Astrocyte (in vitro differentiated cells and primary cell): ENCODE measurements at regions not wholly inside any gene's neighbourhood (a gene's known extent, or its start where the extent isn't known, plus 50 kb on each side); places are given as distances from the start of the nearest gene placed in this dataset.

Source experiments
- DNase-seq: peaks from one replicate; pipeline ENCODE4 v3.0.0-alpha.2; 2010; ENCODE audit warnings: low read depth
- FAIRE-seq: peaks from 2 replicates; lab custom pipeline; 2011; peaks lifted over from hg19 to GRCh38; lab: Jason Lieb, UNC
- H2AFZ ChIP-seq: 2 replicates; pipeline ENCODE4 v1.6.0; 2012; ENCODE audit warnings: low read depth, low read length, inconsistent platforms
- H3K27ac ChIP-seq: 2 replicates; pipeline ENCODE4 v1.5.1; 2011; ENCODE audit warnings: low read depth, low read length, inconsistent platforms
- H3K27me3 ChIP-seq: 2 replicates; pipeline ENCODE4 v1.6.0; 2011; ENCODE audit warnings: low read length, inconsistent platforms; ENCODE audit not compliant: insufficient read depth
- H3K36me3 ChIP-seq: 2 replicates; pipeline ENCODE4 v1.5.1; 2011; ENCODE audit warnings: low read length, inconsistent platforms; ENCODE audit not compliant: insufficient read depth
- H3K4me1 ChIP-seq: 2 replicates; pipeline ENCODE4 v1.5.1; 2011; ENCODE audit warnings: low read length, inconsistent platforms; ENCODE audit not compliant: insufficient read depth
- H3K4me2 ChIP-seq: 2 replicates; pipeline ENCODE4 v1.6.0; 2012; ENCODE audit warnings: low read length, inconsistent platforms
- H3K4me3 ChIP-seq: 2 replicates; pipeline ENCODE4 v1.5.1; 2011; ENCODE audit warnings: low read depth, mild to moderate bottlenecking, low read length, inconsistent platforms; ENCODE audit not compliant: insufficient read depth
- H3K79me2 ChIP-seq: 2 replicates; pipeline ENCODE4 v1.6.0; 2012; ENCODE audit warnings: mild to moderate bottlenecking, low read length, inconsistent platforms; ENCODE audit not compliant: insufficient read depth
- H3K9ac ChIP-seq: 2 replicates; pipeline ENCODE4 v1.6.0; 2012; ENCODE audit warnings: mild to moderate bottlenecking, low read length, inconsistent platforms
- H3K9me3 ChIP-seq: 2 replicates; pipeline ENCODE4 v1.5.1; 2012; ENCODE audit warnings: low read depth, mild to moderate bottlenecking, low read length, inconsistent platforms; ENCODE audit not compliant: insufficient read depth
- H4K20me1 ChIP-seq: 2 replicates; pipeline ENCODE4 v1.6.0; 2012; ENCODE audit warnings: low read length, inconsistent platforms; ENCODE audit not compliant: insufficient read depth
- H3K27ac Mint-ChIP-seq: one replicate; pipeline ENCODE4 v1.8.0; 2021; ENCODE audit warnings: mild to moderate bottlenecking, mixed read lengths; ENCODE audit not compliant: unreplicated experiment
- H3K27me3 Mint-ChIP-seq: one replicate; pipeline ENCODE4 v1.8.0; 2021; ENCODE audit warnings: low read depth, mixed read lengths; ENCODE audit not compliant: unreplicated experiment
- H3K36me3 Mint-ChIP-seq: one replicate; pipeline ENCODE4 v1.8.0; 2021; ENCODE audit warnings: low read depth, mixed read lengths; ENCODE audit not compliant: unreplicated experiment
- H3K4me1 Mint-ChIP-seq: one replicate; pipeline ENCODE4 v1.8.0; 2021; ENCODE audit warnings: low read depth, mixed read lengths; ENCODE audit not compliant: unreplicated experiment
- H3K4me3 Mint-ChIP-seq: one replicate; pipeline ENCODE4 v1.8.0; 2021; ENCODE audit warnings: mild to moderate bottlenecking, moderate library complexity, mixed read lengths; ENCODE audit not compliant: unreplicated experiment
- H3K9me3 Mint-ChIP-seq: one replicate; pipeline ENCODE4 v1.8.0; 2021; ENCODE audit warnings: mild to moderate bottlenecking, mixed read lengths; ENCODE audit not compliant: unreplicated experiment
- EZH2 ChIP-seq: IDR thresholded peaks from 2 replicates; pipeline ENCODE4 v1.6.1; 2012; ENCODE audit warnings: mild to moderate bottlenecking, low read length, inconsistent platforms; ENCODE audit not compliant: insufficient read depth
- TF ChIP-seq, protein P1 (sequence below): IDR thresholded peaks from 2 replicates; pipeline ENCODE4 v1.5.1; 2011; ENCODE audit warnings: low read depth, mild to moderate bottlenecking, inconsistent platforms, low read length, moderate library complexity; ENCODE audit not compliant: insufficient read depth

GRCh38 chr3:22634433-22634832 lies 568.7 kb upstream of the UBE2E2 start:
- Mint-ChIP-seq H3K9me3 (peaks cover 5% of the 10 kb centered on the region), H3K4me1 (no peaks in the 10 kb centered on the region), H3K27me3 (no peaks in the 10 kb centered on the region), H3K27ac (no peak overlapping the region), H3K4me3 (no peak overlapping the region), H3K36me3 (no peaks in the 10 kb centered on the region)
- TF ChIP-seq EZH2, result no peak
- TF ChIP-seq, protein P1, sequence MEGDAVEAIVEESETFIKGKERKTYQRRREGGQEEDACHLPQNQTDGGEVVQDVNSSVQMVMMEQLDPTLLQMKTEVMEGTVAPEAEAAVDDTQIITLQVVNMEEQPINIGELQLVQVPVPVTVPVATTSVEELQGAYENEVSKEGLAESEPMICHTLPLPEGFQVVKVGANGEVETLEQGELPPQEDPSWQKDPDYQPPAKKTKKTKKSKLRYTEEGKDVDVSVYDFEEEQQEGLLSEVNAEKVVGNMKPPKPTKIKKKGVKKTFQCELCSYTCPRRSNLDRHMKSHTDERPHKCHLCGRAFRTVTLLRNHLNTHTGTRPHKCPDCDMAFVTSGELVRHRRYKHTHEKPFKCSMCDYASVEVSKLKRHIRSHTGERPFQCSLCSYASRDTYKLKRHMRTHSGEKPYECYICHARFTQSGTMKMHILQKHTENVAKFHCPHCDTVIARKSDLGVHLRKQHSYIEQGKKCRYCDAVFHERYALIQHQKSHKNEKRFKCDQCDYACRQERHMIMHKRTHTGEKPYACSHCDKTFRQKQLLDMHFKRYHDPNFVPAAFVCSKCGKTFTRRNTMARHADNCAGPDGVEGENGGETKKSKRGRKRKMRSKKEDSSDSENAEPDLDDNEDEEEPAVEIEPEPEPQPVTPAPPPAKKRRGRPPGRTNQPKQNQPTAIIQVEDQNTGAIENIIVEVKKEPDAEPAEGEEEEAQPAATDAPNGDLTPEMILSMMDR, result no peak
- Histone ChIP-seq H3K27me3 (no peaks in the 10 kb centered on the region), H3K79me2 (no peaks in the 10 kb centered on the region), H3K9me3 (no peaks in the 10 kb centered on the region), H3K4me2 (no peak overlapping the region), H4K20me1 (no peaks in the 10 kb centered on the region), H3K4me3 (no peak overlapping the region), H3K27ac (no peak overlapping the region), H3K4me1 (no peaks in the 10 kb centered on the region), H3K36me3 (no peaks in the 10 kb centered on the region), H3K9ac (no peak overlapping the region), H2AFZ (no peak overlapping the region)
- DNase-seq, result no peak
- FAIRE-seq, result no peak

DNA sequence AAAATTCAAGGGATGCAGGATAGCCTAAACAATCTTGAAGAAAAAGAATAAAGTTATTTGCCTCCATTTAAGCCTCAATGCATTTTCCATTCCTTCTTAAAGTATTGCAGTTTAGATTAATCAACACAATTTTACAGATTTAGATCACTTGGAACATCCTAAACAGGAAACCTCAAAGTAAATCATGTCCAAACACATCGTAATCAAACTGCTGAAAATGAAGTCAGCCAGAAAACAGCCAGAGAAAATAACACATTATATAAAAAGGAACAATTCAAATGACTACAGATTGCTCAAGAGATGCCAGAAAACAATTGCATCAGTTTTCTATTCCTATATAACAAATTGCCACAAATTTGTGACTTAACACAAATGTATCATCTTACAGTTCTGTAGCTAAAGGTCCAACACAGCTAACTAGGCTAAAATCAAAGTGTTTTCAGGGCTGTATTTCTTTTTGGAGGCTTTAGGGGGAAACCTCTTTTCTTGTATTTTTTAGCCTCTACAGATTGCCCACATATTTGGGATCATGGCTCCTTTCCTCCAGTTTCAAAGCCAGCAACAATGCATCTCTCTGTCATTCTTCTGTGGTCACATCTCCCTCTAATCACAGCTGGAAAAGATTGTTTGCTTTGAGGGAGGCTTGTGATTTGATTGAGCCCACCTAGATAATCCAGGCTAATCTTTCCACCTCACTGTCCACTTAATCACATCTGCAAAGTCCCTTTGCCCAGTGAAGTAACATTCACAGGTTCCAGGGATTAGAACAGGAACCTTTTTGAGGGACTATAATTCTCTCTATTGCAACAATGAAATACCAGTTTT lies 543.3 kb upstream of the UBE2E2 start:
- no peak for FAIRE-seq
- H3K27ac Mint-ChIP-seq, result no peak overlapping the region
- no peaks in the 10 kb centered on the region for H3K4me1 Mint-ChIP-seq
- Histone ChIP-seq H3K79me2 (no peaks in the 10 kb centered on the region), H3K27ac (no peak overlapping the region), H3K36me3 (no peaks in the 10 kb centered on the region), H3K9ac (no peak overlapping the region), H2AFZ (no peak overlapping the region), H3K4me1 (no peaks in the 10 kb centered on the region), H3K4me3 (no peak overlapping the region), H3K9me3 (no peaks in the 10 kb centered on the region), H3K4me2 (no peak overlapping the region), H4K20me1 (no peaks in the 10 kb centered on the region), H3K27me3 (no peaks in the 10 kb centered on the region)
- no peaks in the 10 kb centered on the region for H3K27me3 Mint-ChIP-seq
- TF ChIP-seq EZH2, result no peak
- no peak overlapping the region for H3K4me3 Mint-ChIP-seq
- H3K9me3 Mint-ChIP-seq, result no peaks in the 10 kb centered on the region
- peak; percentile 5 for DNase-seq
- no peaks in the 10 kb centered on the region for H3K36me3 Mint-ChIP-seq

DNA sequence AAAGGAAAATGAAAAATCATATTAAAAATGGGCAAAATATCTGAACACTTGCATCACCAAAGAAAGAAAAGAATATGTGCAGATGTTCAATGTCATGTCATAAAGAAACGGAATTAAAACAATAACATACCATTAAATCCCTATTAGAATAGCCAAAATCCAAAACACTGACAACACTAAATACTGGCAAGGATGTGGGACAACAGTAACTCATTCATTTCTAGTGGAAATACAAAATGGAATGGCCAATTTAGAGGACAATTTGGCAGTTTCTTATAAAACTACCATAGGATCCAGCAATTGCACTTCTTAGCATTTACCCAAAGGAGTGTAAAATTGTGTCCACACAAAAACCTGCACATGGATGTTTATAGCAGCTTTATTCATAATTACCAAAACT lies 542.5 kb upstream of the UBE2E2 start:
- no peaks in the 10 kb centered on the region for H3K9me3 Mint-ChIP-seq
- no peak overlapping the region for H3K27ac Mint-ChIP-seq
- no peak for TF ChIP-seq EZH2
- TF ChIP-seq, protein P1, result no peak
- no peak for FAIRE-seq
- Histone ChIP-seq H3K9me3 (no peaks in the 10 kb centered on the region), H3K4me1 (no peaks in the 10 kb centered on the region), H3K4me3 (no peak overlapping the region), H3K27ac (no peak overlapping the region), H3K9ac (no peak overlapping the region), H3K36me3 (no peaks in the 10 kb centered on the region), H3K79me2 (no peaks in the 10 kb centered on the region), H3K4me2 (no peak overlapping the region), H3K27me3 (no peaks in the 10 kb centered on the region), H4K20me1 (no peaks in the 10 kb centered on the region), H2AFZ (no peak overlapping the region)
- no peaks in the 10 kb centered on the region for H3K36me3 Mint-ChIP-seq
- H3K27me3 Mint-ChIP-seq, result no peaks in the 10 kb centered on the region
- no peaks in the 10 kb centered on the region for H3K4me1 Mint-ChIP-seq
- DNase-seq, result no peak
- no peak overlapping the region for H3K4me3 Mint-ChIP-seq
